GM23338 (cell line): ENCODE measurements at regions not wholly inside any gene's neighbourhood (a gene's known extent, or its start where the extent isn't known, plus 50 kb on each side); places are given as distances from the start of the nearest gene placed in this dataset.
A peak's percentile ranks its signal among the peaks of the same experiment; 100 is the strongest.

Experiments used
- ATAC-seq: fragments of 200-7000 bp; cut with Tn5 transposase; 3 replicates; pipeline ENCODE4 v1.9.1; 2020
- DNase-seq: peaks from one replicate; pipeline ENCODE4 v3.0.0-alpha.2; 2015; ENCODE audit warnings: low spot score
- H2AFZ ChIP-seq: fragments of 200-600 bp; sonication (generic); 2 replicates; pipeline ENCODE4 v1.8.0; 2016; ENCODE audit warnings: antibody characterized with exemption, mild to moderate bottlenecking, moderate library complexity
- H3F3A ChIP-seq: fragments of 200-600 bp; sonication (generic); replicated peaks from 2 replicates; pipeline ENCODE4 v1.8.0; 2017; ENCODE audit warnings: antibody characterized with exemption, mixed run types, low read depth
- H3K27ac ChIP-seq: fragments of 200-600 bp; sonication (generic); 2 replicates; pipeline ENCODE4 v1.6.1; 2016; ENCODE audit warnings: low read depth
- H3K27me3 ChIP-seq: fragments of 200-600 bp; sonication (generic); 2 replicates; pipeline ENCODE4 v1.8.0; 2016; ENCODE audit warnings: mild to moderate bottlenecking, mixed run types, moderate library complexity; ENCODE audit not compliant: insufficient read depth
- H3K36me3 ChIP-seq: fragments of 200-600 bp; sonication (generic); 2 replicates; pipeline ENCODE4 v1.8.0; 2016; ENCODE audit warnings: mild to moderate bottlenecking; ENCODE audit not compliant: insufficient read depth
- H3K4me1 ChIP-seq: fragments of 200-600 bp; sonication (generic); 2 replicates; pipeline ENCODE4 v1.8.0; 2016; ENCODE audit warnings: mild to moderate bottlenecking, moderate library complexity; ENCODE audit not compliant: insufficient read depth
- H3K4me2 ChIP-seq: fragments of 200-600 bp; sonication (generic); 2 replicates; pipeline ENCODE4 v1.7.1; 2017; ENCODE audit warnings: mixed run types
- H3K4me3 ChIP-seq: fragments of 200-600 bp; sonication (generic); 2 replicates; pipeline ENCODE4 v1.6.1; 2016; ENCODE audit warnings: mixed run types
- H3K79me2 ChIP-seq: fragments of 200-600 bp; sonication (generic); replicated peaks from 2 replicates; pipeline ENCODE4 v1.8.0; 2017; ENCODE audit warnings: mild to moderate bottlenecking; ENCODE audit not compliant: insufficient read depth
- H3K9me2 ChIP-seq: fragments of 200-600 bp; sonication (generic); 2 replicates; pipeline ENCODE4 v1.8.0; 2017; ENCODE audit not compliant: insufficient read depth
- H4K20me1 ChIP-seq: fragments of 200-600 bp; sonication (generic); replicated peaks from 2 replicates; pipeline ENCODE4 v1.8.0; 2017; ENCODE audit warnings: mild to moderate bottlenecking; ENCODE audit not compliant: insufficient read depth
- H3K27ac Mint-ChIP-seq: 2 replicates; pipeline ENCODE4 v1.8.0; 2020; ENCODE audit warnings: inconsistent platforms, mild to moderate bottlenecking, moderate library complexity, mixed read lengths
- H3K27me3 Mint-ChIP-seq: 3 replicates; pipeline ENCODE4 v1.8.0; 2022; ENCODE audit warnings: low read depth, mild to moderate bottlenecking, moderate library complexity, mixed read lengths, inconsistent platforms; ENCODE audit not compliant: insufficient read depth, poor library complexity
- H3K36me3 Mint-ChIP-seq: 3 replicates; pipeline ENCODE4 v1.8.0; 2021; ENCODE audit warnings: low read depth, mild to moderate bottlenecking, inconsistent platforms, moderate library complexity, mixed read lengths
- H3K4me1 Mint-ChIP-seq: 3 replicates; pipeline ENCODE4 v1.8.0; 2020; ENCODE audit warnings: mild to moderate bottlenecking, inconsistent platforms, mixed read lengths
- H3K4me3 Mint-ChIP-seq: 3 replicates; pipeline ENCODE4 v1.8.0; 2021; ENCODE audit warnings: moderate library complexity, mild to moderate bottlenecking, inconsistent platforms, mixed read lengths
- H3K9me3 Mint-ChIP-seq: 3 replicates; pipeline ENCODE4 v1.8.0; 2020; ENCODE audit warnings: moderate library complexity, mild to moderate bottlenecking, inconsistent platforms, mixed read lengths
- CREB1 ChIP-seq: fragments of 250-450 bp; sonication (Bioruptor Pico); IDR thresholded peaks from 2 replicates; pipeline ENCODE4 v1.5.0; 2020; ENCODE audit warnings: low read depth, mild to moderate bottlenecking, moderate library complexity
- CTCF ChIP-seq, 2 experiments: fragments of 200-600 bp in 1 of 2; sonication (generic) in 1 of 2; conservative IDR thresholded peaks; 2 replicates each; pipeline versions ENCODE4 v1.5.1 to v1.6.1; 2016 to 2017; ENCODE audit warnings: antibody characterized with exemption in 2 of 2, low read depth in 2 of 2, mild to moderate bottlenecking in 2 of 2, moderate library complexity in 1 of 2
- ETS1 ChIP-seq: IDR thresholded peaks from 2 replicates; pipeline ENCODE4 v1.6.1; 2016; ENCODE audit warnings: antibody characterized with exemption
- EZH2 ChIP-seq: fragments of 200-600 bp; sonication (generic); IDR thresholded peaks from one replicate; pipeline ENCODE4 v1.8.0; 2017; ENCODE audit warnings: antibody characterized with exemption, mild to moderate bottlenecking, low read depth; ENCODE audit not compliant: unreplicated experiment
- EZH2phosphoT487 ChIP-seq: fragments of 200-600 bp; sonication (generic); IDR thresholded peaks from one replicate; pipeline ENCODE4 v1.8.1; 2018; ENCODE audit warnings: antibody characterized with exemption; ENCODE audit not compliant: unreplicated experiment
- JUNB ChIP-seq: IDR thresholded peaks from one replicate; pipeline ENCODE4 v1.6.1; 2016; ENCODE audit warnings: antibody characterized with exemption; ENCODE audit not compliant: unreplicated experiment
- NANOG ChIP-seq: IDR thresholded peaks from 2 replicates; pipeline ENCODE4 v1.6.1; 2016; ENCODE audit warnings: antibody characterized with exemption, borderline replicate concordance
- POLR2AphosphoS5 ChIP-seq: IDR thresholded peaks from 2 replicates; pipeline ENCODE4 v1.6.1; 2016; ENCODE audit warnings: antibody characterized with exemption, low read depth
- REST ChIP-seq: IDR thresholded peaks from one replicate; pipeline ENCODE4 v1.6.1; 2018; ENCODE audit warnings: antibody characterized with exemption; ENCODE audit not compliant: unreplicated experiment
- STAT1 ChIP-seq: IDR thresholded peaks from one replicate; pipeline ENCODE4 v1.6.1; 2016; ENCODE audit warnings: antibody characterized with exemption; ENCODE audit not compliant: unreplicated experiment
- ZNF114 ChIP-seq: fragments of 250-450 bp; sonication (Bioruptor Pico); IDR thresholded peaks from 2 replicates; pipeline ENCODE4 v1.5.0; 2020; ENCODE audit warnings: mild to moderate bottlenecking, moderate library complexity
- ZNF331 ChIP-seq: fragments of 250-450 bp; sonication (Bioruptor Pico); IDR thresholded peaks from 2 replicates; pipeline ENCODE4 v1.5.0; 2020; ENCODE audit warnings: low read depth, mild to moderate bottlenecking, moderate library complexity
- ZNF462 ChIP-seq: fragments of 250-450 bp; sonication (Bioruptor Pico); IDR thresholded peaks from 2 replicates; pipeline ENCODE4 v1.5.0; 2020; ENCODE audit warnings: mild to moderate bottlenecking, moderate library complexity

GRCh38 chr4:126807132-126807531 lies 825.6 kb upstream of the INTU start:
- Histone ChIP-seq H3K9me2 (no peaks in the 10 kb centered on the region), H3K27ac (no peak overlapping the region), H3K27me3 (no peaks in the 10 kb centered on the region), H3K79me2 (no peaks in the 10 kb centered on the region), H3K4me1 (no peaks in the 10 kb centered on the region), H3K4me3 (no peak overlapping the region), H3F3A (no peaks in the 10 kb centered on the region), H2AFZ (peak overlapping the region; percentile 33; the same call in 1 of the 2 replicates), H3K4me2 (no peak overlapping the region), H3K36me3 (no peaks in the 10 kb centered on the region), H4K20me1 (no peaks in the 10 kb centered on the region)
- Mint-ChIP-seq H3K36me3 (no peaks in the 10 kb centered on the region), H3K27ac (no peak overlapping the region), H3K9me3 (no peaks in the 10 kb centered on the region), H3K4me3 (no peak overlapping the region), H3K4me1 (no peaks in the 10 kb centered on the region; the same call in 2 of the 3 replicates), H3K27me3 (no peaks in the 10 kb centered on the region)
- DNase-seq (no peak), ATAC-seq (no peak)
- TF ChIP-seq REST (no peak), ETS1 (no peak), NANOG (no peak), CREB1 (no peak), EZH2phosphoT487 (no peak), EZH2 (no peak), STAT1 (no peak), POLR2AphosphoS5 (no peak), ZNF331 (CRISPR knock-in tag) (no peak), ZNF114 (CRISPR knock-in tag) (no peak), CTCF (conservative IDR thresholded peaks at IDR 0.05; ENCODE audit: low read depth in 2 of 2) (no peak), ZNF462 (no peak), JUNB (no peak)
